ENCODE measurements at regions not wholly inside any gene's neighbourhood (a gene's known extent, or its start where the extent isn't known, plus 50 kb on each side); places are given as distances from the start of the nearest gene placed in this dataset.
"Not testable (repeated sequence)": the region's sequence is repeated elsewhere in the genome, so short reads cannot be mapped to it uniquely, and the experiment has no call there.

DNA sequence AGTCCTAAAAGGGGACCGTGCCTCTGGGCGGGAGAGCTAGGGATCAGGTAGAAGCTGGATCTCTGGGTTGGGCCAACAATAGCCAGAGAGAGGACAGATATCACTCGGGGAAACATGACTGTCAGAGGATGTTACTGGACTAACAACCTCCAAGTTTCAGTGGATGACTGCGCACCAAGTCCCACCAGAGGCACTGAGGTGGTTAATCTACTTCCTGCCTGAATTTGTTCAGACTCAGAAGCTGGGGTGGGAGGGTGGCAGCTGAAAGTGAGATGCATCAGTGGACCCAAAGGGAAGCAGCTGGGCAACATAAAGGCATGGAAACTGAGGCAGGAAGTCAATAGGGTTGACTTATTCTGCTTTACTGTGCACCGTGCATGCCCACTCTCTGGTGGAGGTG is 130.1 kb upstream of the SLC44A1 start:
- no peak for DNase-seq (ENCODE audit: low read depth)

DNA sequence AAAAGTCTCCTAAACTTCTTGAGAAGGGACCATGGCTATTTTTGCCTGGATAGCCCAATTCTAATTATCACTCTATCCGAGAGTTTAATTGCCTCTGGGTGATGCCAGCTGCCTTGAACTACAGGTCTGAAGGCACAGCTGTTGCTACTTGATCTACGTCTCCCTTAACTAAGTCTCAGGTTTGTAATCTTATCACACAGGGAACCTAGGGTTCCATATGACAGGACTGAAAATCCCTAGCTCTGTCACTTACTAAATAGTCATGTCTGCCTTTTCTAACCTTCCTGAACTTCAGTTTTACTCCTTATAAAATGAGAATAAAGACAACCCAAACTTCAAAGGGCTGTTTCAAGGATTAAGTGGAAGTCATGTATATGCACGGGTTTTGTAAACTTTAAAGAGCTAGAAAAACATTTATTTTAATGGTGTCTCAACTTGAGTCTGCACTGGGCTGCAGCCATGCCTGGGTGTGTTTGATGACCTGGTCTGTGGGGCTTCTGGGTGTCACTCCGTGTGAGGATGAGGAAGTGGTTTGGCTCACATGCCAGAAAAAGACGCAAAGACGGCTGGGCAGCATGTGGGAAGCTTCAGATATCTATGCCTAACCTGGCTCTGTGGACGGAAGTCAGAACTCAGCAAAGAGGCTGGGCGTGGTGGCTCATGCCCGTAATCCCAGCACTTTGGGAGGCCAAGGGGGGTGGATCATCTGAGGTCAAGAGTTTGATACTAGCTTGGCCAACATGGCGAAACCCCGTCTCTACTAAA is 129.3 kb upstream of the SLC44A1 start:
- no peak for DNase-seq (ENCODE audit: low read depth)

DNA sequence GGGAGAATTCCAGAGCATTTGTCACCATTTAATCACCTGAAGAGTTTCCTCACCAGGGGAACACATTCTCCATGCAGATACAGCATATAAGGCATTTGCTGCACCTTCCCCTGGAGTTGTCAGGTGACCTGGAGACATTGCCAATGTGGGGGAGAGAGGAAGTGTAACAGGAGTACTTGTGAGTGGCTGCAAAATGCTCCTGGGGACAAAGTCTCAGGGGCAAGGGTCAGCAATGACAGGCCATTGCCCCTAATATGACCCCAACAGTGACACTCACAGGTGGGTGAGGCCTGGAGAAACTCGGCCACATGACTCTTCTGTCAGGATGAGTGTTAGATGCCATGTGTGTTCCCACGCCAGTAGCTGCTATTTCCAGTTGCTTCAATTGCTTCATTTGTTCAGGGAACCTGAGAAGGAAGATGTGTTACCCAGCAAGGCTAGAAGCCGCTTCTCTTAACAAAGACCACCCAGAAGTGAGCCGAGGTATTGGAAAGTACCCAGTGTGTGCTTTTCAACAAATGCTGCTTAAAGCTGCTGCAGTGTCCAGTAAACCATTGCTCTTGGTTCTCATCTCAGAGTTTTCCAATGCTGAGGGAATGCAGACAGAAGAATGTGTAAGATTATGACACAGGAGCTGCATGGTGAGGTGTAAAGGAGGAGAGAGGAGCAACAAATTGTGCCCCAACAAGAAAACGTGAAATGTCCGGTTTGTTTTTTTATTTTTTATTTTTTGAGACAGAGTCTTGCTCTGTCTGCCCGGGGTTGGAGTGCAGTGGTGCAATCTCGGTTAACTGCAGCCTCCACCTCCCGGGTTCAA is 128.2 kb upstream of the SLC44A1 start:
- peak; percentile 24 for DNase-seq (ENCODE audit: low read depth)

GRCh38 chr9:105117234-105117633 is 127.2 kb upstream of the SLC44A1 start:
- no peak for DNase-seq (ENCODE audit: low read depth)

DNA sequence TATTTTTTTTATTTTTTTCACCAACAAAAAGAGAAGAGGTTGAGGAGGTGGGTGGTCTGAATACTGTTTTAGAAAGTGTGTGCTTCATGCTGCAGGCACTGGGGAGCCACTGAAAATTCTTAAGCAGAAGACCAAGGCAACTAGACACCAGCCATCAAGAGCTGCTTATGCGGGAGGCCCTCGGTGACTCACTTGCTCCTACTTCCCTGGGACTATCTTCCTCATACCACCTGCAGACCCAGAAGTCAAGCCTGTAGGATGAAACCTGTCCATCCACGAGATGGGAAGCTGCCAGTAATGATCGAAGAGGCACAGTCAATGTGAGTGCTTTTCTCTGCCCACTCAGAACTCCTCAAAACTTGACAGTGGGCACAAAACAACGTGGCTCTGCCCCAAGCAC is 125.8 kb upstream of the SLC44A1 start:
- peak; percentile 30 for DNase-seq (ENCODE audit: low read depth)

DNA sequence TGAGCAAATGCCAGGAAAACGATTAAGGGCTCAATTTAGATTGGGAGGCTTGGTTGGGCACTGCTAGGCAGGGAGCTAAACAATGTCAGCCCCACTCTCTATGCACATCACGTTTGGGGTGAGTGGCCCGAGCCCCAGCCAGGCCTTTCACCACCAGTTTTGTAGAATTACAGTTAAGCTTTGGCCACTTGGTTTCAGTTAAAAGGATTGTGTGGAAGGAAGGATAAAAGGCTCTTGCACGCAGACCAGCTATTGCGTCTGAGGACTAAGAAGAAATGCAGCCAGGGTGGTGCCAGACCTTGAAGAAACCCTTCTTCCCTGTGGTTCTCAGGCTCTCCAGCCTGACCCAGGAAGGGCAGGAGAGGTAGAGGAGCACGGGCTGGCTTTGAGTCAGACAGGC is 125.3 kb upstream of the SLC44A1 start:
- no peak for DNase-seq (ENCODE audit: low read depth)

DNA sequence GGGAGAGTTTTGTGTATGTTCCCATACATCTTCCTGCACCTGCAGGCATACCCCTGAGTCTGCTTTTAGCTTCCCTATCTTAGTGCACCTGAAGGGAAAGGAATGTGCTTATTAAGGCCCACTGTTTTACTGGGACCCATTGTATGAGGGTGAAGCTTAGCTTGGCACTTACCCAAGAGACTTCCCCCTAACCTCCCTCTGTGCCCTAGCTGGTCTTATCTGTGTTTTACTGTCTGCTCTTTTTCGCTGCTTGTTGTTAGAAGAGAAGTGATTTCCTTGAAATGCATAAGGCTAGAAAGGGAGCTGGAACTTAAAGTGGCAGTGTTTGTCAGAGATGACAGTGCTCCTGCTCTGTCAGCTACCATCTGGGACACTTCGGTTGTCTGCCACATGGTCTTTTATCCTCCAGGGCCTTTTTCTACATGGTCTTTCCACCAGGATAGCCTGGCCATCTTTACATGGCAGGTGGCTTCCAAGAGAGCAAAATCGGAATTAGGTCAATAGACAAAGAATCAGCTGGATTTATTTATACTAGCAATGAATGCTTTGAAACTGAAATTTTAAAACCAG is 122.5 kb upstream of the SLC44A1 start:
- no peak for DNase-seq (ENCODE audit: low read depth)

DNA sequence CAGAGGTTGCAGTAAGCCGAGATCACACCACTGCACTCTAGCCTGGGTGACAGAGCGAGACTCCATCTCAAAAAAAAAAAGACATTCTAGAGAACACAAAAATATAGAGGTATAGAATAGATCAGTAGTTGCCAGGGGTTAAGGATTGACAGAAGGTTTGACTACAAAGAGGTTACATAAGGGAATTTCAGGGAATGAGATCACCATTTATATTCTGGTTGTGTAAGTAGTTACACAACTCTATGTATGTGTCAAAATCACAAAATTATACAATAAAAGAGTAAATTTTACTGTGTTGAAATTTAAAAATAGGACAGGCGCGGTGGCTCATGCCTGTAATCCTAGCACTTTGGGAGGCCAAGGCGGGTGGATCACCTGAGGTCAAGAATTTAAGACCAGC is 119.9 kb upstream of the SLC44A1 start:
- DNase-seq (ENCODE audit: low read depth) = not testable (repeated sequence)

GRCh38 chr9:105126226-105126625 is 118.2 kb upstream of the SLC44A1 start:
- no peak for DNase-seq (ENCODE audit: low read depth)

DNA sequence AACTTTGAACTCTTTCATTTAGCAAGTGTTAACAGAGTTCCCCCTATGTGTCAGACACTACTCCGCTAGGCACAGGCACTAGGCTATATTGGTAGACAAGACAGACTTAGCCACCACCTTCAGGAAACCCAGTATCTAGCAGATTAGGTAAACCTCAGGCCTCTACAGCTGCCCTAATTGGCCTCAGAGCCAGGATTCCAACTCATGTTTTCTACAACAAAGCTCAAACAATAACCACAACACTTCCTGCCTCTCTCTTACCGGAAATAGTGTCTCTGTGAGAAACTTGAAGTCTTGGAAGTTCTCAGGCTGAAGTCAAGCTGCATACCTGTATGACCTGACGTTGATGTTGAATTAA is 116.6 kb upstream of the SLC44A1 start:
- DNase-seq (ENCODE audit: low read depth) = peak; percentile 86

DNA sequence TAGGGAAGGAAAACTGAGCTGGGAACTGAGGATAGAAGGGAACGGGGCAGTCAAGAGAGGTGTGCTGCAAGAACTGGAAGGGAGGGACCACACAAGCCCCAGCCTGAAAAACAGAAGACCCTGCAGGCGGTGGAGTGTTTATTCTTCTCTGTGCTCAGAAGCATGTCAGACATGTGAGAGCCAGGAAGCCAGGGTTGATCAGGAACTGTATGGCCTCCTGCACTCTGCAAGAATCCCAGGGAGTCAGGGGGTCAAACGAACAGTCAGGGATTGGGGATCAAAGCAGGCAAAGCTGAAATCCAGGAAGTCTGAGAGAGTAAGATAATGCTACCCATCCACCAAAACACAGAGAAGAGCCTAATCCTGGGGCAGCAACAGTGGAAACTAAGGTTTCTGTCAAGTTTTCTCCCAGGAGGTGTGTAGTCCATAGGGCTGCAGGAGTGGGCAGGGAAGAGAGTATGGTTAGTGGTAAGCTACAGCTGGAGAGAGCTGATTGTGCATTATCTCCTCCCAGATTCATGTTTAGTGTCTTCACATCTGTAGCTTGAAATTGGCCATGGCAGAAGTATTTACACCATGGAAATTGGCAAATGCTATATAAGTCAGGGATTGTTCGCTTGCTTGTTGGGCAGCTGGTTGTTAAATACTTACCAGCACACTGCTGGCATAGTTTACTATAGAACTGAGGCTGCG is 115.4 kb upstream of the SLC44A1 start:
- no peak for DNase-seq (ENCODE audit: low read depth)

DNA sequence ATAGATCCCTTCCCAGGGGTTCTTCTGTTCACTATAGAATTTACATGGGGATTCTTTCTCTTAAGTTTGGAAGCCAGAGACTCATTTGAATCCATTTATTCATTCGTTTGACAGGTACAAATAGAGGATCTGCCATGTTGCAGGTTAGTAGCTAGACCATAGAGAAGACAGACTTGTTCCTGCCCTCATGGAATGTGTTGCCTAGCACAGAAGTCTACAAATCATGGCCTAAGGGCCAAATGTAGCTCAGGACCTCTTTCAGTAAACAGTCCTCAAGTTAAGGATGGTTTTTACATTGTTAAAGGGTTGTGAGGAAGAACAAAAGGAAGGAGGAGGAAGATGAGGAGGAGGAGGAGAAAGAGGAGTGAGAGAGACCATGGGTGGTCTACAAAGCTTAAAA is 114.7 kb upstream of the SLC44A1 start:
- DNase-seq (ENCODE audit: low read depth) = no peak

DNA sequence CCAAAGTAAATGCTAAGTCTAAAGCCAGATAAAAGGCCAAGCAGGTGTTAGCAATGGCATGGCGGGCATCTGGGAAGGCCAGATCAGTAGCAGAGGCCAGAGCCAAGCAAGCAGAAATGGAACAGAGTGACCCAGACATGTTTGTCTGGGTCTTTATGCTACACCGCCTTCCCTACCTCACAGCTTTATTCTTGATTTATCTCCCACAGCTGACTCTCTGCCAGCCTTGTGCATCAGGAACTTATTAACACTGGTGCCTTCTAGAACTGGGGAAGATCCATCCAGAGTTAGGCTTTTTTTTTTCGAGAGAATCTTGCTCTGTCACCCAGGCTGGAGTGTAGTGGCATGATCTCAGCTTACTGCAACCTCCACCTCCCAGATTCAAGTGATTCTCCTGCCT is 112.5 kb upstream of the SLC44A1 start:
- peak; percentile 23 for DNase-seq (ENCODE audit: low read depth)

GRCh38 chr9:105132606-105133005 is 111.8 kb upstream of the SLC44A1 start:
- peak; percentile 63 for DNase-seq (ENCODE audit: low read depth)

GRCh38 chr9:105138306-105138801 is 106.1 kb upstream of the SLC44A1 start:
- peak; percentile 35 for DNase-seq (ENCODE audit: low read depth)

GRCh38 chr9:105141146-105141975 is 103.1 kb upstream of the SLC44A1 start:
- DNase-seq (ENCODE audit: low read depth) = no peak

GRCh38 chr9:105141976-105142250 is 102.5 kb upstream of the SLC44A1 start:
- no peak for DNase-seq (ENCODE audit: low read depth)

DNA sequence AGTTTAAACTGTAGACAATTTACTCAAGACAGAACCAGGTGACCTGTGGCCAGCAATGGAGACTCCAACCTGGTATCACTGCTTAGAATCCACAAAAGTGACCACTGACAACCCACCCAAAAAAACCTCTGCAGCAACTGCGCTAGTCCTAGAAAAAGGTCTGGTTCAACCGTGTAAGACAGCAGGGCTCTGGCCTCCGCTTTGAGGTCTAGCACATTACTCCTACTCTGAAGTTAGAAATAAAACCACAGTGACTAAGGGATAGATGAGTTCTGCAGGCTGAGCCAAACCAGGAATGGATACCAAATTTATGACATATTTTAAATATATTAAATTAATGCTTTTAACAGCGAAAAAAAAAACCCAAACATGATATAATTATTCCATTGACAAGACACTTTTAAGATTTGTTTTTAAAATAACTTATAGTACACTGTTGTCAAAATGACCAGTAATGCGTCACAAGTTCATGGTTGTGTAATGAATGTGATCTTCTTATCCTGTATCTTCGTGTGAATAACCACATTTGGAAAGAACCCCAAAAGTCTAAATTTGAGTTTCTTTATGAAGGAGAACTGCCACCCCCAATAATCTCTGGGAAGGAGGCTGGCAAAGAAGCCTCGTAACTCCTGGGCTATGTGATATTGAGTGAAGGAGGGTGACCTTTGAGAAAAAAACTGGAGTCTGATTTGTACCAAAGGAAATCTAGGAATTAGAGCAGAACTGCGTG is 101.9 kb upstream of the SLC44A1 start:
- no peak for DNase-seq (ENCODE audit: low read depth)

DNA sequence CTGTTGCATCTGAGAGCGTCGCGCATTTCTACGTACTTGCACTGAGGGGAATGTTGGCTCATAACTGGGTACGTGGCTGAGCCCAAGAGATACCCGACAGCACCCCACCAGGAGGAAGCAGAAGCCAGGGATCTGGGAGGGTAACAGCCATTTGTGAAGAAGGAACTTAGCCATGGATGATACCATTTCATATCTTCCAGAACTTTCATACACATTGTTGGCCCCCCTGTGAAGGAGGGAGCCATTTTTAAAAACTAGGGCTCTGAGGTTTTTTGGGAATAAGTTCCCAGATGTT is 101.4 kb upstream of the SLC44A1 start:
- no peak for DNase-seq (ENCODE audit: low read depth)

DNA sequence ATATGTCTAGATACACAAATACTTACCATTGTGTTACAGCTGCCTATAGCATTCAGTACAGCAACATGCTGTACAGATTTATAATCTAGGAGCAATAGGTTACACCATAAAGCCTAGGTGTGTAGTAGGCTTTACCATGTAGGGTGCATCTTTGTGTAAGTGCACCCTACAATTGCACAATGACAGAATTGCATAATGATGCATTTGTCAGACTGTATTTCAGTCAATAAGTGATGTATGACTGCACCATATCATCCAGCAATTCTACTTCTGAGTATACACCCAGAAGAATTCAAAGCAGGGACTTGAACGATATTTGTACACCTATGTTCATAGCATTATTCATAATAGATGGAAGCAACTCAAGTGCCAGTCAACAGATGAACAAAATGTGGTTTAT is 100.4 kb upstream of the SLC44A1 start:
- DNase-seq (ENCODE audit: low read depth) = no peak

DNA sequence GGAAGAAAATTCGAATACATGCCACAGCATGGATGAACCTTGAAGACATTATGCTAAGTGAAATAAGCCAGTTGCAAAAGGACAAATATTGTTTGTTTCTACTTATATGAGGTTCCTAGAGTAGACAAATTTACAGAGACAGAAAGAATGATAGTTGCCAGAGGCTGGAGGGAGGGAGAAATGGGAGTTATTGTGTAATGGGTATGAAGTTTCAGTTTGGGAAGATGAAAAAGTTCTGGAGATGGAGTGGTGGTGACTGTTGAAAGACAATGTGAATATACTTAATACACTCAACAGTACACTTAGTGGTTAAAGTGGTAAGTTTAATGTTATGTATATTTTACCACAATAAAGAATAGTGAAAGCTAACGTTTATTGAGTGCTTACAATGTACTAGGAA is 99.6 kb upstream of the SLC44A1 start:
- DNase-seq (ENCODE audit: low read depth) = no peak

All from renal cortical epithelial cell (primary cell).